GM19239 (cell line): ENCODE measurements at regions not wholly inside any gene's neighbourhood (a gene's known extent, or its start where the extent isn't known, plus 50 kb on each side); places are given as distances from the start of the nearest gene placed in this dataset.

Experiments
- DNase-seq: peaks from one replicate; pipeline ENCODE4 v3.0.0; 2011; ENCODE audit warnings: low spot score; ENCODE audit not compliant: insufficient read length
- FAIRE-seq: peaks from 2 replicates; lab custom pipeline; 2011; peaks lifted over from hg19 to GRCh38; lab: Jason Lieb, UNC

DNA sequence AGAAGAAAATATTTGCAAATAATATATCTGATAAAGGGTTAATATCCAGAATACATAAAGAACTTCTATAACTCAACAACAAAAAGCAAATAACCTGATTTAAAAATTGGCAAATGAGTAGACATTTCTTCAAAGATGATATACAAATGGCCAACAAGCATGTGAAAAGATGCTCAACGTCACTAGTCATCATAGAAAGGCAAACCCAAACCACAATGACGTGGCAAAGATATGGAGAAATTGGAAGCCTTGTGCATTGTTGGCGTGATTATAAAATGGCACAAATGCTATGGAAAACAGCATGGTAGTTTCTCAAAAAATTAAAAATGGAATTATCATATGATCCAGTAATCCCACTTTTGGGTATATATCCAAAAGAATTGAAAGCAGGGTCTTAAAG lies 466.3 kb downstream of the TBC1D22A start:
- DNase-seq = no peak
- no peak for FAIRE-seq

GRCh38 chr22:47225931-47226633 lies 463.6 kb downstream of the TBC1D22A start:
- no peak for DNase-seq

DNA sequence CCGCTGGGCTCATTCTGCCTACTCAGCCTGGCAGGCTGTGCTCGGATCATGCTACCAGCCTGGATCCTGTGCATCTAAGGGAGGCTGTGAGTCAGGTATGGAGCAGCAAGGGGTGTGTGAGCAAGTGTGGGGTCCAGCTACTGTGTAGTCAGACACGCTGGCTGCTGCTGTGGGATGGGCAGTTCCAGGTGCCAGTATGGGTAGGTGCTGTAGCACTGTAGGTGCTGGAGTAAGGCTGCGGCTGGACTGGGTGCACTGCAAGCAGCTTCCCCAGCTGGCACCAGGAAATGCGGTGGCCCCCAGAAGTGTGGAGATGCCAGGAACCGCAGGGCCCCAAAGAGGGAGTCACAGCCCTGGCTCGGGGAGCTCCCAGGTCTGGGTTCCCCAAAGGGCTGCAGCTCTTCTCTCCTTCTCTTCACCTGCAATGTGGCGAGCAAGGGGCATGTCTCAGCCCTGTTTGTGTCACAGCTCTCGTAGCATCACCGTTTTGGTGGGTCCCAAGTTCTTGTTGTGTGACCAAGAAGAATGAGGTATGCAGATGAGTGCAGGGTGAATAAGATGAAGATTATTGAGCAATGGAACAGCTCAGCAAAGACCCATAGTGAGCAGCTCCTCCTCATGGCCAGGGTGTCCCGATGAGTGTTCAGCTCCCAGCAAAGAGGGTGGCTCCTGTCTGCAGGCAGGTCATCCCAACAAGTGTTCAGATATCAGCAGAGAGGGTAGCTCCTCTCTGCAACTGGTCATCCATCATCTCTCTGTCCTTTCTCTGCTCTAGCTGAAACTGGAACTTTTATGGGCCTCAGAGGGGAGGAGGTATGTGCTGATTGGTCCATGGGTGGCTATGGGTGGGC lies 462.9 kb downstream of the TBC1D22A start:
- FAIRE-seq (no peak), DNase-seq (no peak)

More at GRCh38 chr22:47225931-47226633, 463.6 kb downstream of the TBC1D22A start:
- no peak for FAIRE-seq
